MM.1S (cell line): ENCODE measurements at regions not wholly inside any gene's neighbourhood (a gene's known extent, or its start where the extent isn't known, plus 50 kb on each side); places are given as distances from the start of the nearest gene placed in this dataset.

Source experiments
- DNase-seq: peaks from one replicate; pipeline ENCODE4 v3.0.0-alpha.2; 2015
- H2AFZ ChIP-seq: fragments of 300-600 bp; sonication (generic); 2 replicates; pipeline ENCODE4 v1.6.0; 2016; ENCODE audit warnings: antibody characterized with exemption, low read length
- H3F3A ChIP-seq: fragments of 300-600 bp; sonication (generic); 2 replicates; pipeline ENCODE4 v1.6.1; 2016; ENCODE audit warnings: mild to moderate bottlenecking, antibody characterized with exemption, low read length, moderate library complexity, mixed read lengths; ENCODE audit not compliant: insufficient read depth
- H3K27ac ChIP-seq: fragments of 300-600 bp; sonication (generic); 2 replicates; pipeline ENCODE4 v1.5.1; 2016; ENCODE audit warnings: mild to moderate bottlenecking, low read length
- H3K27me3 ChIP-seq: fragments of 300-600 bp; sonication (generic); replicated peaks from 2 replicates; pipeline ENCODE4 v1.6.0; 2016; ENCODE audit warnings: low read length; ENCODE audit not compliant: insufficient read depth
- H3K36me3 ChIP-seq: fragments of 300-600 bp; sonication (generic); replicated peaks from 2 replicates; pipeline ENCODE4 v1.6.1; 2016; ENCODE audit warnings: mild to moderate bottlenecking, low read length, mixed read lengths; ENCODE audit not compliant: insufficient read depth
- H3K4me1 ChIP-seq: fragments of 300-600 bp; sonication (generic); 2 replicates; pipeline ENCODE4 v1.6.1; 2016; ENCODE audit warnings: low read length, mixed read lengths
- H3K4me2 ChIP-seq: fragments of 300-600 bp; sonication (generic); 2 replicates; pipeline ENCODE4 v1.6.0; 2016; ENCODE audit warnings: low read depth, low read length
- H3K4me3 ChIP-seq: fragments of 300-600 bp; sonication (generic); 2 replicates; pipeline ENCODE4 v1.5.1; 2016; ENCODE audit warnings: low read length, mixed read lengths
- H3K79me2 ChIP-seq: fragments of 300-600 bp; sonication (generic); 2 replicates; pipeline ENCODE4 v1.6.1; 2016; ENCODE audit warnings: mixed run types, low read length, mixed read lengths
- H3K9ac ChIP-seq: fragments of 300-600 bp; sonication (generic); 2 replicates; pipeline ENCODE4 v1.6.1; 2016; ENCODE audit warnings: low read length, mixed read lengths
- H3K9me2 ChIP-seq: fragments of 300-600 bp; sonication (generic); replicated peaks from 2 replicates; pipeline ENCODE4 v1.6.1; 2016; ENCODE audit warnings: mild to moderate bottlenecking, low read length, mixed read lengths; ENCODE audit not compliant: insufficient read depth
- H3K9me3 ChIP-seq: fragments of 300-600 bp; sonication (generic); replicated peaks from 2 replicates; pipeline ENCODE4 v1.6.1; 2016; ENCODE audit warnings: mild to moderate bottlenecking, low read length, mixed read lengths; ENCODE audit not compliant: insufficient read depth
- H4K20me1 ChIP-seq: fragments of 300-600 bp; sonication (generic); 2 replicates; pipeline ENCODE4 v1.6.1; 2016; ENCODE audit warnings: mild to moderate bottlenecking, low read length, moderate library complexity, mixed read lengths; ENCODE audit not compliant: insufficient read depth
- CTCF ChIP-seq: fragments of 300-600 bp; sonication (generic); IDR thresholded peaks from 2 replicates; pipeline ENCODE4 v1.5.1; 2016; ENCODE audit warnings: antibody characterized with exemption, low read length, mixed read lengths
- EZH2 ChIP-seq: fragments of 300-600 bp; sonication (generic); optimal IDR thresholded peaks from 2 replicates; pipeline ENCODE3; 2017; ENCODE audit warnings: low read depth, mild to moderate bottlenecking, antibody characterized with exemption, low read length, mixed read lengths
- EZH2phosphoT487 ChIP-seq: fragments of 300-600 bp; sonication (generic); IDR thresholded peaks from 2 replicates; pipeline ENCODE4 v1.6.1; 2018; ENCODE audit warnings: antibody characterized with exemption, low read length

DNA sequence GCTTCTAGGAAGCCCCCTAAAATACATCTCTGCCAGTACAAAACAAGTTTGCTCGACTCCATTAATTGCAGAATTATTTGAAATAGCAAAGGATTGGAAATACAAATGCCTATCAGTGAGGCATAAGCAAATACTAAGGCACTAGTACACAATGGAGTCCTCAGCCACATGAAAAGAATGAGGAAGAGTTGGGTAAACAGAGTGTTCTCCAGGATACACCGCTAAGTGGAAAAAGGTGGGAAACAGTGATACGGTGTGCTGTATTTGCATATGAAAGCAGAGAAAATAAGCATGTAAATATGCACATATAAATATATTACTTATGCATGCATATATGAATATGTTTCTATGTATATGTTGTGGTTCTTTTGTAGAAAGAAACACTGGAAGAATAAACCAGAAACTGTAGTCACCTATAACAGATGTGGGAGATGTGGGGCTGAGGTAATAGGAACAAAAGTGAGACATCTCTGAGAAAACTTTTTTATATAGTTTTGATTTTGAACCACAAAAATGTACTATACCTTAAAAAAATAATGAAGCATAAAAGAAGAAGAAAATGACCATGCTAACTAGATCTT, 143.4 kb upstream of the MYLIP start:
- H3K4me2 ChIP-seq, result no peak overlapping the region
- DNase-seq, result no peak
- no peaks in the 10 kb centered on the region for H3K4me1 ChIP-seq
- no peaks in the 10 kb centered on the region for H3K9me3 ChIP-seq
- no peaks in the 10 kb centered on the region for H3K79me2 ChIP-seq
- H3K27ac ChIP-seq, result no peak overlapping the region
- no peaks in the 10 kb centered on the region for H3F3A ChIP-seq
- H3K9me2 ChIP-seq, result no peaks in the 10 kb centered on the region
- no peak overlapping the region for H3K4me3 ChIP-seq
- no peak overlapping the region for H2AFZ ChIP-seq
- H4K20me1 ChIP-seq, result no peaks in the 10 kb centered on the region
- TF ChIP-seq EZH2phosphoT487, result no peak
- no peak overlapping the region for H3K9ac ChIP-seq
- H3K27me3 ChIP-seq, result no peaks in the 10 kb centered on the region
- H3K36me3 ChIP-seq, result no peaks in the 10 kb centered on the region

DNA sequence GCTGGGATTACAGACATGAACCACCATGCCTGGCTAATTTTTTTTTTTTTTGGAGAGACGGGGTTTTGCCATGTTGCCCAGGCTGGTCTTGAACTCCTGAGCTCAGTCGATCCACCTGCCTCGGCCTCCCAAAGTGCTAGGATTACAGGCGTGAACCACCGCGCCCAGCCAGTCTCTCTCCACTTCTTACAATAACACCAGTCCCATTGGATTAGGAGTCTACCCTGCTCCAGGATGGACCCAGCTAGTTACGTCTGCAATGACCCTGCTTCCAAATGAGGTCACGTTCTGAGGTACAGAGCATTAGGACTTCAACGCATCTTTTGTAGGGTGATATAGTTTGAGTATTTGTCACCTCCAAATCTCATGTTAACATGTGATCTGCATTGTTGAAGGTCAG, 146.9 kb upstream of the MYLIP start:
- H3K9ac ChIP-seq, result no peak overlapping the region
- H3F3A ChIP-seq, result no peaks in the 10 kb centered on the region
- no peaks in the 10 kb centered on the region for H4K20me1 ChIP-seq
- no peaks in the 10 kb centered on the region for H3K9me2 ChIP-seq
- TF ChIP-seq EZH2 (no peak), EZH2phosphoT487 (no peak), CTCF (no peak)
- no peaks in the 10 kb centered on the region for H3K79me2 ChIP-seq
- H3K4me1 ChIP-seq, result no peaks in the 10 kb centered on the region
- no peak overlapping the region for H3K4me2 ChIP-seq
- H3K9me3 ChIP-seq, result no peaks in the 10 kb centered on the region
- no peak for DNase-seq
- H3K27ac ChIP-seq, result no peak overlapping the region
- H3K27me3 ChIP-seq, result no peaks in the 10 kb centered on the region
- H3K36me3 ChIP-seq, result no peaks in the 10 kb centered on the region
- no peak overlapping the region for H3K4me3 ChIP-seq
- no peak overlapping the region for H2AFZ ChIP-seq

GRCh38 chr6:15980801-15981200, 148.1 kb upstream of the MYLIP start:
- Histone ChIP-seq H3K9ac (no peak overlapping the region), H2AFZ (no peak overlapping the region), H3K79me2 (no peaks in the 10 kb centered on the region), H3K36me3 (no peaks in the 10 kb centered on the region), H3K4me1 (no peaks in the 10 kb centered on the region), H3K27ac (no peak overlapping the region), H3K9me3 (no peaks in the 10 kb centered on the region), H3K27me3 (no peaks in the 10 kb centered on the region), H3F3A (no peaks in the 10 kb centered on the region), H3K4me2 (no peak overlapping the region), H3K9me2 (no peaks in the 10 kb centered on the region), H4K20me1 (no peaks in the 10 kb centered on the region), H3K4me3 (no peak overlapping the region)
- TF ChIP-seq EZH2phosphoT487, result no peak
- TF ChIP-seq EZH2, result no peak
- no peak for TF ChIP-seq CTCF
- no peak for DNase-seq

- H4K20me1 ChIP-seq, result no peaks in the 10 kb centered on the region
- H3K4me1 ChIP-seq, result no peaks in the 10 kb centered on the region
- no peaks in the 10 kb centered on the region for H3F3A ChIP-seq
- H3K4me2 ChIP-seq, result no peak overlapping the region
- no peak overlapping the region for H3K4me3 ChIP-seq
- no peak for DNase-seq
- H3K27ac ChIP-seq, result no peak overlapping the region
- H2AFZ ChIP-seq, result no peak overlapping the region
- no peaks in the 10 kb centered on the region for H3K27me3 ChIP-seq
- no peaks in the 10 kb centered on the region for H3K79me2 ChIP-seq
- no peaks in the 10 kb centered on the region for H3K36me3 ChIP-seq
- H3K9ac ChIP-seq, result no peak overlapping the region
- H3K9me3 ChIP-seq, result no peaks in the 10 kb centered on the region
- no peaks in the 10 kb centered on the region for H3K9me2 ChIP-seq
- TF ChIP-seq EZH2phosphoT487 (no peak), CTCF (no peak), EZH2 (no peak)
Measured at GRCh38 chr6:15978426-15978825, 150.5 kb upstream of the MYLIP start.
